H1 (cell line): ENCODE measurements at regions not wholly inside any gene's neighbourhood (a gene's known extent, or its start where the extent isn't known, plus 50 kb on each side); places are given as distances from the start of the nearest gene placed in this dataset.

ENCODE experiments used
- CHD2 ChIP-seq: IDR thresholded peaks from 2 replicates; pipeline ENCODE4 v1.6.1; 2012; ENCODE audit warnings: low read length, improper control_type of control experiment
- NANOG ChIP-seq: IDR thresholded peaks from 2 replicates; pipeline ENCODE4 v1.6.1; 2011; ENCODE audit warnings: low read length, low read depth, mild to moderate bottlenecking, inconsistent platforms; ENCODE audit not compliant: insufficient read depth, poor library complexity, severe bottlenecking
- POLR2A ChIP-seq, 2 experiments: IDR thresholded peaks; 1 replicate in 1 of 2; 2 replicates in 1 of 2; pipeline ENCODE4 v1.6.1; 2011; ENCODE audit warnings: low read depth in 2 of 2, low read length in 2 of 2, mild to moderate bottlenecking in 2 of 2; ENCODE audit errors: control extremely low read depth in 1 of 2
- RXRA ChIP-seq: IDR thresholded peaks from 2 replicates; pipeline ENCODE4 v1.6.1; 2011; ENCODE audit warnings: low read depth, mild to moderate bottlenecking, low read length, moderate library complexity; ENCODE audit not compliant: insufficient read depth
- SP4 ChIP-seq: IDR thresholded peaks from 2 replicates; pipeline ENCODE4 v1.6.1; 2012; ENCODE audit warnings: low read length, inconsistent platforms

DNA sequence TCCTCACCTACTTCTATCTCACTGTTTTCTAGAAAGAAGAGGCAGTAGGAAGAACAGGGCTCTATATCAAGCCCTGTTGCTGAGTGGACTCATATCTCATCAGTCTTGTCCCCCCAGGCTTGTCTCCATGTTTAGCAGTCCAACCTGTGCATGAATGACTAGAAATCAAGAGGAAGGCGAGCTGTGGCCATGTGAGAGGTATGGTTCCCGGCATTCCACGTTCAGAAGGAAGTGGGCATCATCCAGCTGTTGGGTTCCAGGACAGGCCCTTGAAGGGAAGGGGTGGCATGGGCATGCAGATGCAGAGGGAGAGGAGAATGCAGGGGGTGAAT lies 176.6 kb downstream of the MRPL14 start (continued):
- no peak for TF ChIP-seq POLR2A (IDR thresholded peaks at IDR 0.05; ENCODE audit: control extremely low read depth in 1 of 2, low read depth in 2 of 2, low read length in 2 of 2)
- TF ChIP-seq CHD2 = no peak
- TF ChIP-seq SP4 = no peak
- no peak for TF ChIP-seq NANOG
- TF ChIP-seq RXRA = no peak
